Gastrocnemius medialis (tissue), 4 donors: ENCODE measurements at regions not wholly inside any gene's neighbourhood (a gene's known extent, or its start where the extent isn't known, plus 50 kb on each side); places are given as distances from the start of the nearest gene placed in this dataset.

Source experiments
- CTCF ChIP-seq, 5 experiments: fragments of 450-650 bp in 3 of 5; fragments of 200-600 bp in 2 of 5; sonication (generic) in 2 of 5; IDR thresholded peaks in 4 of 5; conservative IDR thresholded peaks in 1 of 5; 1 replicate in 4 of 5; 2 replicates in 1 of 5; pipeline ENCODE4 v1.5.1; 2016 to 2019; ENCODE audit warnings: antibody characterized with exemption in 5 of 5, mild to moderate bottlenecking in 3 of 5, moderate library complexity in 3 of 5
- POLR2A ChIP-seq, 2 donors: fragments of 450-650 bp; IDR thresholded peaks; one replicate each; pipeline ENCODE4 v1.6.1; 2017; ENCODE audit warnings: antibody characterized with exemption in 2 of 2, mild to moderate bottlenecking in 2 of 2, moderate library complexity in 2 of 2

GRCh38 chr15:95712785-95713184 is 617.7 kb upstream of the NR2F2 start:
- TF ChIP-seq CTCF (IDR thresholded peaks at IDR 0.05 in 4 of 5, conservative IDR thresholded peaks at IDR 0.05 in 1 of 5) = no peak
- no peak for TF ChIP-seq POLR2A (IDR thresholded peaks at IDR 0.05)
